HG03439 (cell line): ENCODE measurements at regions not wholly inside any gene's neighbourhood (a gene's known extent, or its start where the extent isn't known, plus 50 kb on each side); places are given as distances from the start of the nearest gene placed in this dataset.
"Not testable (repeated sequence)": the region's sequence is repeated elsewhere in the genome, so short reads cannot be mapped to it uniquely, and the experiment has no call there.

ENCODE experiments used
- ATAC-seq: cut with Tn5 transposase; IDR thresholded peaks from one replicate; pipeline ENCODE4 v1.9.1; 2021; ENCODE audit warnings: mild to moderate bottlenecking, moderate library complexity; ENCODE audit not compliant: unreplicated experiment

- ATAC-seq: no peak
Observed at GRCh38 chr3:159502986-159503385, 485.6 kb upstream of the IL12A start.

DNA sequence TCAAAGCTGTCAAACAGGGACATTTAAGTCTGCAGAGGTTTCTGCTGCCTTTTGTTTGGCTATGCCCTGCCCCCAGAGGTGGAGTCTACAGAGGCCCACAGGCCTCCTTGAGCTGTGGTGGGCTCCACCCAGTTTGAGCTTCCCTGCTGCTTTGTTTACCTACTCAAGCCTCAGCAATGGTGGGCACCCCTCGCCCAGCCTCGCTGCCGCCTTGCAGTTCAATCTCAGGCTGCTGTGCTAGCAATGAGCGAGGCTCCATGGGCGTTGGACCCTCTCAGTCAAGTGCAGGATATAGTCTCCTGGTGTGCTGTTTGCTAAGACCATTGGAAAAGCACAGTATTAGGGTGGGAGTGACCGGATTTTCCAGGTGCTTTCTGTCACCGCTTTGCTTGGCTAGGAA lies 477.6 kb upstream of the IL12A start:
- not testable (repeated sequence) for ATAC-seq

DNA sequence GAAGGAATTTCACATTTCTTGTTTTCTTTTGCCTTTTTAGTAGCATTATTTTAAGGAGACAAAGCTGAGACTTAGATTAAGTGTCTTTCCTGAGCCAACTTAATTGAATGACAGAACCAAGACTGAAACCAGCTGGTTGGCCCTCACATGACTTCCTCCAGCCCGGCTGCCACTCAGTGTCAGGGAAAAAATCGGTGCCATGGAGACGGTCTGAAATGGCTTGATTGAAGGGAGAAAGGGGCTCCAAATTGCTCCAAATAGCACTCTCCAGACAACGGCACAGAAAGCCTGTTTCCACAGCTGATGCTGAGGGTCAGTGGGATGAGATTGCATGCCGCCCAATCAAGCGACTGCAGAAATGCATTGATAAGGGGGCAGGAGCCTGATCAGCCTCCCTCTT lies 475.2 kb upstream of the IL12A start:
- ATAC-seq: no peak

GRCh38 chr3:159513867-159514380 lies 474.7 kb upstream of the IL12A start:
- ATAC-seq: no peak

- no peak for ATAC-seq
Observed at GRCh38 chr3:159517105-159517504, 471.5 kb upstream of the IL12A start.

DNA sequence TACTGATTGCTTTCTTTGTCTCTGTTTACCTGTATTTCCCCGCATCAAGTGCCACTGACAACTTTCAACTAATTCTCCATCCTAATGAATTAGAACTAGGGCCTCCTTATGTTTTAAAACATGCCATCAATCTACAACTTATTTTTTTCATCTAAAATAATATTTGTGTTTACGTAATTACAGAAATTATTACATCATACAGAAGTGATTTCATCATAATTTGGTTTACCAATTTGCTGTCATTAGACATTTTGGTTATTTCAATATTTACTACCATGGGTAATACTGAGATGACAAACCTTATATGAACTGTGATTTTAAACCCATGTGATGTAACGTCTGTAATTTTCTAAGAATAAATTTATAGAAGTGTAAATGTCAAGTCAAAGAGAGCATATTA lies 468.0 kb upstream of the IL12A start:
- ATAC-seq: no peak

DNA sequence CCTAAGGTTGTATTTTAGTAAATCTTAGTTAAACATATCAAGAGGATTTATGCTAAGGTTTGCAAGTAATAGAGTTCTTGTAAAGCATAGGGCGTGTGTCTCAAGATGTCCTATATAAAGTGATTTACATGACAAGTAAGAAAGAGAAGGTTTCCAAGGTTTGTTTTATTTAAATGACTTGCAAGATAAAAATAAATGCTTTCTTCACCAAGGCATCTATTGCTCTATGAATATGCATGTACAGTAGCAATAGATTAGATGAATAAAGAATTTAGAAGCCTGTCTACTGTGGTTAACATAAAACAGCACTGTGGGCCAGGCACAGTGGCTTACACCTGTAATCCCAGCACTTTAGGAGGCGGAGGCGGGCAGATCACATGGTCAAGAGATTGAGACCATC lies 466.4 kb upstream of the IL12A start:
- no peak for ATAC-seq

DNA sequence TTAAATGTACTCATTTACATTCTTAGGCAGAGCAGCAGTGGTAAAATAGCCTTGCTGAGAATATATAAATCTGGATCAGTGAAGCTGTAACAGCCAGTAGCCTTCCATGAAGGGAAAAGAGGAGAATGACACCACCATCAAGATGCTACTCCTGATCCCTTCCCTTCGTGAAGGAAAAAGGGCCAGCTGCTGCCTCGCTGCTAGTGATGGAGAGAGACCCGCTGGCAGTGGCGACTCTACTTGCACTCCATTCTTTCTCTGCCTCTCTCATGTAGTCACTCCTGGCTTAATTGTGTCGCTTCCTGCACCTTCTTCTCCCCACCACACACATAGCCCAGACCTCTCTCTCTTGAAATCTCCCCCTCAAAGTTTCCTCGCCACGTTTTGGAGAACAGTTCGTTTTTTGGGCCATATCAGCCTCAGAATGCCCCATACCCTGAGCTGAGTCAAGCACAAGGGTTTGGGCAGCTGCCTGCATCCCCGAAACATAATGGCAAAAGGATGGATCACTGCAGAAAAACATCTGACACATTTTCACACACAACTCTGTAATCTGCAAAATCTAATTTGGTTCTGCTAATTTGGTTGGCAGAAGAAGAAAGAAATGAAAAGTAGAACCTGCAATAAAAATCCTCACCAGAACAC lies 460.3 kb upstream of the IL12A start:
- no peak for ATAC-seq

GRCh38 chr3:159532577-159532976 lies 456.1 kb upstream of the IL12A start:
- no peak for ATAC-seq

DNA sequence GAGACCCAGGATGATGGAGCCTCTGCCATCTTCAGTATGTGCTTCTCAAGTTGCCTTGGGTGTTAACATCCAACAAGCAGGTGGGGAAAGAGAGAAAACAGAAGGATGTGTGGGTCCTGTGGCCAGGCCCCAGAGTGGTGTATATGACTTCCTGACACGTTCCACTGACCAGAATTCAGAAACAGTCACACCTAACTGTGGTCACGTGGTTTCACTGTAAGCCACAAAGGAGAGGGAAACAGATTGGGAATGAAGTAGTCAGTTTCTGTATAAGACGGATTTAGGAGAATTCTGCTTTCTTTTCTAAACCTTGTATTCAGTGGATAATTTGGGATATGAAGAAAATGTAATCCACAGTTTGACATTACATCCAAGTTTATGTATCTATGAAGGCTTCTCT lies 454.1 kb upstream of the IL12A start:
- no peak for ATAC-seq

DNA sequence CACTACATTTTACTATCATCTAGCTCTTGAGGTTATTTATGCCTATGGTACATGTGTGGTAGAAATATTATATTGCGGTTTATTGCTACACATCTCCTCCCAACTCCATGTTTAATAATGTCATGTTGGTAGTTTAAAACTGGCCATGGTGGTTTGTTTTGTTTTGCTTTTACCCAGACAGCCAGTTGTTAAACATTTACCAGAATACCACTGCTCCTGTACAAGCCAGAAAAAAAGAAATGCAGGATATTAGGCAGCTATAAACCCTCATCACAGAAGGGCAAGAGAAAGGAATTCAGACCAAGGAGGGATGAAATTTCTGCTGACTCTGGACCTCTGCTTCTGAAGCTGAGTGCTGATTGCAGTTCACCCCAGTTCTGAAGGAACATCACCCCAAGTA lies 451.8 kb upstream of the IL12A start:
- ATAC-seq: no peak

GRCh38 chr3:159538507-159538906 lies 450.1 kb upstream of the IL12A start:
- ATAC-seq: no peak

DNA sequence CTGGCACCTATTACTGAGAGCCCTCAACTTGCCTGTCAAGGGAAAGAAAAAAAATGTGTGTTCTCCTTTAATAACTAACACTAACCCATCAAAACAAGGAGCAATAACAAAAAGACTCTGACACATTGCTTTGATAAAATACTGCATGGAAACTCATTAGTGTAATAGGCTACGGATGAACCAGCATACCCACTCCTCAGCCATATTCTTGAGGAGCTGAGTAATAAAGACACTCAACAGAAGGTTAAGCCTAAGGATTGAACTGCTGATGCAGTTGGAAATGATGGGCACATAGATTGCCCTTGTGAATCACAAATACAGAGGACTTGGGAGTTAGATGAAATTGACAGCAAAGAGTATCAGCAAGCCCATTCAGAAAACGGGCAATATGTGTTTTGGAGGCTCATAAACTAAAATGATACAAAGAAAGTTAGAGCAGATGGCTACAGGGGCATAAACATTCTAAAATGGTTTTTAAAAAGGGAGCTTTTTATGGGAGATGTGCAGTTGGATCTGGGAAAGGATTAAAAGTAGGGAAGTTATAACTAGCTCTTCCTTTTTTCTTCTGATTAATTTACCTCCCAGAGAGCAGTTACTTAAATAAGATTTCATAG lies 447.6 kb upstream of the IL12A start:
- no peak for ATAC-seq

DNA sequence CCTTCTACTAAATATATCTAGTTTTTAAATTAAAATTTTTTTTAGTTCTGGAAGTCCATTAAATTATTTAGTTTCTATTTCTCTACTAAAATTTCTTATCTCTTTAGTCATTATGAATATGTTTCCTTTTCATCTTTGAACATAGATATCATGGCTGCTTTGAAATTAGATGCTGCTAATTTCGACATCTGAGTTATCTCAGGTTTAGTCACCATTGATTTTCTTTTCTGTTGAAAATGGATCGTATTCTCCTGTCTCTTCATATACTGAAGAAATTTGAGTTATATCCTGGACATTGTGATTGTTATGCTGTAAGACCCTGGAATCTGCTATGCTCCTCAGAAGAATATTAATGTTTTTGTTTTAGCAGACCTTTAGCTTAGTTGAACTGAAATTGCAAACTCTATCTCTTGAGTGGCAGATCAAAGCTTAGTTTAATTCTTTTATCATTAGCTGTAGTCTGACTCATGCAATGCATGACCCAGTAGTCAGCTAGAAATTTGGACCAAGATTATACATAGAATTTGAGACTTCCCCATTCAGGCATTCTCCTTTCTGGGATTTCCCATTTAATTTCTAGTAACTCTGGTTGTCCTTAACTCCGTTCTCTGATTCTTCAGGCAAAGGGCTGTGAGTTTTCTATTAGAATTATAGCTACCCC lies 439.8 kb upstream of the IL12A start:
- no peak for ATAC-seq

GRCh38 chr3:159555205-159555604 lies 433.4 kb upstream of the IL12A start:
- ATAC-seq: no peak

DNA sequence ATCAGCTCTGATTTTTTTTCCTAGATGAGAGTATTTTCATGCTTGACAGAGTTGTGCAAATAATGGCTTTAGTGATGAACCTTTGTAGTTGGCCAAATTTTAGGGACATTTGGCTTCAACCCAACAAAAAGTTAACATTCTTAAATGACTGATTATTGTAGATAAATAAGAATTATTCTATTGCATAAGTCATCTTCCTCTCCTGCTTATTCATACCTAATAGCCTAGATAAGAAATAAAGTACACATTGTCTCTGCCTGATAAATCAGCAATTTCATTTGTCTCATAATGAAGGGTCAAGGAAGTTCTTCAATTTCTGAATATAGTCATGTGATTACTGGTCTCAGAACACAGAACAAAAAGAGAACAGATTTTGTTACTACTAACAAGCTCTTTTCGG lies 428.9 kb upstream of the IL12A start:
- no peak for ATAC-seq

- no peak for ATAC-seq
Observed at GRCh38 chr3:159560214-159560979, 428.2 kb upstream of the IL12A start.

GRCh38 chr3:159565313-159565712 lies 423.3 kb upstream of the IL12A start:
- no peak for ATAC-seq

DNA sequence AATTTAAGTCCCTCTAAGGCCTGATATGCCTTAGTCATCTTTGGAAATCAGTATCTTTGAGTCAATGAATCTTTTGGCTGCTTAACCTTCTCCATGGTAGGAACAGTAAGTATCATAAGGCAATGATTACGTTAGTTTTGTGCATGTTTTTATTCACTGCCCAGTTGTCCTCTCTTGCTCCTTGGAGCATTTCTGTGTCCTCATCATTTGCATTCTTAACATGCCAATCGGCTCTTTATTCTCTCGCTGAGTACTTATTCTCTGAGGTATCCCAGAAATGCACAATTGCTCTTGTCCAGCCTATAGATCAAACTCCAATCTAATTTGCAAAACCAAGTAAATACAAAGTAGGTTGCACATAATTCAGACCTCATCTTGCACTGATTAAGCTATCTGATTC lies 405.0 kb upstream of the IL12A start:
- no peak for ATAC-seq

- no peak for ATAC-seq
Observed at GRCh38 chr3:159584421-159584820, 404.2 kb upstream of the IL12A start.

DNA sequence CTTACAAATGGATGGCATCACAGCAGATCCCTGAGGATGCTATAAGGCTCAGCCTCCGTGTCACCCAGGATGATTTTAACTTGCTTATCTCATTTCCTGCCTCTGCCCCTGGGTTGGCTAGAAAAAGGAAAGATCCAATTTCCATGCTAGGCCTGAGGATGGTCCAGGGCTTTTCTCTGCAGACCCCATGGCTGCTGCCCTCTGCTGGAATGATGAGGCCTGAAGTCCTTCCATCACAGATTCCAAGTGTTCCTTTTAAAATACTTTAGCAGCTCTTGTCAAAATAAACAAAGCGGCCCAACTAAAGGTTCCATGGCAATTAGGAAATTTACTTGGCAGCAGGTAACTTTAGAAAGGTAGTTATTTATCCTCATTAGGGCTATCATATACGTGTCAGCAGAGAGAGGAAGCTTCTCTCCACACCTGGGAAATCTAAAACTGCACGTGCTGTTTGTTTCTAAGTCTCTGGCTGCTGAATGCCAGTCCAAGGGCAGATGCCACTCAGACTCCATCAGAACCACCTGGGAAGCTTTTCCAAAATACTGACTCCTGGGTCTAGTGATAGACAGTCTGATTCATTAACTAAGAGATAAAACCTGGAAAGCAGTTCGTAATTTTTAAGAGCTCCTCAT lies 401.9 kb upstream of the IL12A start:
- ATAC-seq: no peak
